ENCODE measurements at regions not wholly inside any gene's neighbourhood (a gene's known extent, or its start where the extent isn't known, plus 50 kb on each side); places are given as distances from the start of the nearest gene placed in this dataset.

- no peak overlapping the region for H3K4me3 Mint-ChIP-seq
- ATAC-seq, result no peak
- DNase-seq (ENCODE audit: low spot score), result no peak
- no peak overlapping the region for H3K27ac Mint-ChIP-seq
- peaks cover 0 to 3% of the 10 kb centered on the region in 2 donors for H3K4me1 Mint-ChIP-seq (ENCODE audit: low read depth in 2 of 2)
- no peaks in the 10 kb centered on the region for H3K36me3 Mint-ChIP-seq
- peaks cover 10 to 22% of the 10 kb centered on the region in 2 donors for H3K27me3 Mint-ChIP-seq
- H3K9me3 Mint-ChIP-seq, result no peaks in the 10 kb centered on the region
Observed at GRCh38 chr9:105877721-105878120, 183.4 kb downstream of the TMEM38B start.

- H3K4me3 Mint-ChIP-seq, result no peak overlapping the region
- H3K4me1 Mint-ChIP-seq (ENCODE audit: low read depth in 2 of 2), result peaks cover 9 to 10% of the 10 kb centered on the region in 2 donors
- H3K9me3 Mint-ChIP-seq, result no peaks in the 10 kb centered on the region
- H3K27ac Mint-ChIP-seq, result no peak overlapping the region
- peaks cover 10 to 18% of the 10 kb centered on the region in 2 donors for H3K27me3 Mint-ChIP-seq
- H3K36me3 Mint-ChIP-seq, result no peaks in the 10 kb centered on the region
- DNase-seq (ENCODE audit: low spot score), result no peak
- ATAC-seq, result no peak
Observed at GRCh38 chr9:105879181-105879580, 184.8 kb downstream of the TMEM38B start.

- Mint-ChIP-seq H3K27me3 (peaks cover 10 to 18% of the 10 kb centered on the region in 2 donors), H3K27ac (no peak overlapping the region), H3K9me3 (no peaks in the 10 kb centered on the region), H3K4me1 (ENCODE audit: low read depth in 2 of 2) (peaks cover 13 to 14% of the 10 kb centered on the region in 2 donors), H3K36me3 (no peaks in the 10 kb centered on the region), H3K4me3 (no peak overlapping the region)
- DNase-seq (ENCODE audit: low spot score) (no peak), ATAC-seq (no peak)
Observed at GRCh38 chr9:105880517-105880916, 186.2 kb downstream of the TMEM38B start.

GRCh38 chr9:105881021-105881420, 186.7 kb downstream of the TMEM38B start:
- ATAC-seq, result no peak
- Mint-ChIP-seq H3K27ac (no peak overlapping the region), H3K9me3 (no peaks in the 10 kb centered on the region), H3K27me3 (peaks cover 10 to 18% of the 10 kb centered on the region in 2 donors), H3K36me3 (no peaks in the 10 kb centered on the region), H3K4me1 (ENCODE audit: low read depth in 2 of 2) (peaks cover 13 to 14% of the 10 kb centered on the region in 2 donors), H3K4me3 (no peak overlapping the region)
- DNase-seq (ENCODE audit: low spot score), result no peak

- no peak overlapping the region for H3K27ac Mint-ChIP-seq
- peaks cover 10 to 18% of the 10 kb centered on the region in 2 donors for H3K27me3 Mint-ChIP-seq
- no peaks in the 10 kb centered on the region for H3K36me3 Mint-ChIP-seq
Observed at GRCh38 chr9:105881654-105882349, 187.5 kb downstream of the TMEM38B start.

GRCh38 chr9:105883847-105884246, 189.5 kb downstream of the TMEM38B start:
- H3K27me3 Mint-ChIP-seq, result peaks cover 8 to 18% of the 10 kb centered on the region in 2 donors
- peak overlapping the region; percentile 24 for H3K4me3 Mint-ChIP-seq
- no peaks in the 10 kb centered on the region for H3K9me3 Mint-ChIP-seq
- no peak for DNase-seq (ENCODE audit: low spot score)
- H3K36me3 Mint-ChIP-seq, result no peaks in the 10 kb centered on the region
- H3K27ac Mint-ChIP-seq, result peak overlapping the region in 1 of 2 donors; percentile 7
- peak; percentile 76 to 77 for ATAC-seq
- peaks cover 14 to 16% of the 10 kb centered on the region in 2 donors for H3K4me1 Mint-ChIP-seq (ENCODE audit: low read depth in 2 of 2)

More at GRCh38 chr9:105881654-105882349, 187.5 kb downstream of the TMEM38B start:
- Mint-ChIP-seq H3K4me1 (ENCODE audit: low read depth in 2 of 2) (peaks cover 13 to 14% of the 10 kb centered on the region in 2 donors), H3K4me3 (no peak overlapping the region), H3K9me3 (no peaks in the 10 kb centered on the region)
- DNase-seq (ENCODE audit: low spot score), result no peak
- no peak for ATAC-seq

- ATAC-seq (no peak), DNase-seq (ENCODE audit: low spot score) (no peak)
- Mint-ChIP-seq H3K4me1 (ENCODE audit: low read depth in 2 of 2) (peaks cover 14 to 16% of the 10 kb centered on the region in 2 donors), H3K27ac (no peak overlapping the region), H3K4me3 (no peak overlapping the region), H3K9me3 (no peaks in the 10 kb centered on the region), H3K36me3 (no peaks in the 10 kb centered on the region), H3K27me3 (peaks cover 8 to 13% of the 10 kb centered on the region in 2 donors)
Observed at GRCh38 chr9:105884416-105884815, 190.1 kb downstream of the TMEM38B start.

GRCh38 chr9:105886136-105886535, 191.8 kb downstream of the TMEM38B start:
- no peaks in the 10 kb centered on the region for H3K36me3 Mint-ChIP-seq
- no peak overlapping the region for H3K4me3 Mint-ChIP-seq
- H3K9me3 Mint-ChIP-seq, result no peaks in the 10 kb centered on the region
- peaks cover 7 to 8% of the 10 kb centered on the region in 2 donors for H3K27me3 Mint-ChIP-seq
- peaks cover 14 to 16% of the 10 kb centered on the region in 2 donors for H3K4me1 Mint-ChIP-seq (ENCODE audit: low read depth in 2 of 2)
- H3K27ac Mint-ChIP-seq, result no peak overlapping the region
- DNase-seq (ENCODE audit: low spot score) (no peak), ATAC-seq (no peak)

GRCh38 chr9:105887679-105888078, 193.3 kb downstream of the TMEM38B start:
- Mint-ChIP-seq H3K4me3 (no peak overlapping the region), H3K36me3 (no peaks in the 10 kb centered on the region), H3K27me3 (peaks cover 6 to 7% of the 10 kb centered on the region in 2 donors), H3K27ac (peak overlapping the region in 1 of 2 donors; percentile 15), H3K9me3 (no peaks in the 10 kb centered on the region), H3K4me1 (ENCODE audit: low read depth in 2 of 2) (peaks cover 13 to 14% of the 10 kb centered on the region in 2 donors)
- ATAC-seq, result no peak
- no peak for DNase-seq (ENCODE audit: low spot score)

GRCh38 chr9:105890046-105890822, 195.9 kb downstream of the TMEM38B start:
- Mint-ChIP-seq H3K9me3 (no peaks in the 10 kb centered on the region), H3K4me1 (ENCODE audit: low read depth in 2 of 2) (peaks cover 0 to 2% of the 10 kb centered on the region in 2 donors)

GRCh38 chr9:105900123-105900522, 205.8 kb downstream of the TMEM38B start:
- H3K9me3 Mint-ChIP-seq, result no peaks in the 10 kb centered on the region
- no peaks in the 10 kb centered on the region for H3K4me1 Mint-ChIP-seq (ENCODE audit: low read depth in 2 of 2)
- no peak overlapping the region for H3K4me3 Mint-ChIP-seq
- ATAC-seq, result no peak
- no peaks in the 10 kb centered on the region for H3K36me3 Mint-ChIP-seq
- H3K27me3 Mint-ChIP-seq, result peaks cover 8 to 21% of the 10 kb centered on the region in 2 donors
- no peak overlapping the region for H3K27ac Mint-ChIP-seq
- no peak for DNase-seq (ENCODE audit: low spot score)

More at GRCh38 chr9:105890046-105890822, 195.9 kb downstream of the TMEM38B start:
- no peak for ATAC-seq
- Mint-ChIP-seq H3K4me3 (no peak overlapping the region), H3K27ac (no peak overlapping the region), H3K36me3 (no peaks in the 10 kb centered on the region), H3K27me3 (no peaks in the 10 kb centered on the region)
- DNase-seq (ENCODE audit: low spot score), result no peak

GRCh38 chr9:105901514-105902109, 207.3 kb downstream of the TMEM38B start:
- no peak for DNase-seq (ENCODE audit: low spot score)
- H3K4me1 Mint-ChIP-seq (ENCODE audit: low read depth in 2 of 2), result no peaks in the 10 kb centered on the region
- H3K4me3 Mint-ChIP-seq, result no peak overlapping the region
- H3K27ac Mint-ChIP-seq, result no peak overlapping the region
- peak; percentile 43 to 69 for ATAC-seq
- H3K9me3 Mint-ChIP-seq, result no peaks in the 10 kb centered on the region
- peaks cover 4 to 20% of the 10 kb centered on the region in 2 donors for H3K27me3 Mint-ChIP-seq
- H3K36me3 Mint-ChIP-seq, result no peaks in the 10 kb centered on the region

GRCh38 chr9:105908069-105908468, 213.7 kb downstream of the TMEM38B start:
- Mint-ChIP-seq H3K27ac (no peak overlapping the region), H3K36me3 (no peaks in the 10 kb centered on the region), H3K4me1 (ENCODE audit: low read depth in 2 of 2) (no peaks in the 10 kb centered on the region), H3K9me3 (no peaks in the 10 kb centered on the region), H3K27me3 (peaks cover 0 to 2% of the 10 kb centered on the region in 2 donors), H3K4me3 (no peak overlapping the region)
- DNase-seq (ENCODE audit: low spot score) (no peak), ATAC-seq (no peak)

Measured in natural killer cell treated with Interleukin-12 subunit alpha and Interleukin-12 subunit beta and Interleukin-15 and Interleukin-18, amount 100 ng/mL, for 72 hours (primary cell).